Brain pericyte (primary cell): ENCODE measurements at regions not wholly inside any gene's neighbourhood (a gene's known extent, or its start where the extent isn't known, plus 50 kb on each side); places are given as distances from the start of the nearest gene placed in this dataset.

Source experiments
- DNase-seq: peaks from one replicate; pipeline ENCODE4 v3.0.0-alpha.2; 2012; ENCODE audit warnings: low read depth, low spot score

DNA sequence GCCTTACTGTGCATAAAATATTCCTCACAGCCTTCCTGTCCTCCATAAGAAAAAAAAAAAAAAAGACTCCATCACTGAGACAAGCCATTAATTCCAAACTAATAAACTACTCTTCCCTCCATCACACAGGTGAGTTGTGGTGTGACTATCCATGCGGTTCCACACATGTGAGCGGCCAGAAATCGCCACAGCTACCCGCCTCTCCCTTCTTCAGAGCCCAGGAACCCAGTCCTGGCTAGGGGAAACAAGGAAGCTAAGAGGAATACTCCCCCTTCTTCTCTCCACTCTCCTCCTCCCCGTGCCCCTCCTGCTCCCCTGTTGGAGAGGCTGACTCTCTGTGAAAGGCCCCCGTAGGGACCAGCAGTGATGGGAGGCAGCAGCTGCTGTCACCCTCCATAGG is 128.6 kb upstream of the ARID1B start:
- no peak for DNase-seq

- DNase-seq, result no peak
Measured at GRCh38 chr6:156647991-156648390, 129.2 kb upstream of the ARID1B start.

GRCh38 chr6:156647140-156647784 is 129.9 kb upstream of the ARID1B start:
- no peak for DNase-seq

DNA sequence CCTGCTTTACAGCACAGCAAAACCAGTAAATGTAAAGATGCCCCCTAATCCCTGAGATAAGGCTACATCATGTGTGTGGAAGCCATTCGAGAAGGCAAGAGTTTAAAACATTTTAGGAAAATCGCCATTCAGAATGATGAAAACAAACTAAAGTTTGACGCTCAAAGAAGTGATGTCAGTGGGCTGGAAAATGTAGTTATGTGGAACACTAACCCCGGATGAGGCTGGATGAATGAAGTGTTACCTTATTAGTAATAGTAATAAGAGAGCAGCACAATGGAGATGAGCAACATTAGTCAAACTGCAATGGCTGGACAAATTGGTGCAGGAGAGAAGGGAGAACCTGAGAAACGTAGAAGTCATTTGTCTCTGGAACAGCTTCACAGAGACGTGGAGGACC is 130.7 kb upstream of the ARID1B start:
- no peak for DNase-seq

- no peak for DNase-seq
Measured at GRCh38 chr6:156645097-156645496, 132.1 kb upstream of the ARID1B start.

DNA sequence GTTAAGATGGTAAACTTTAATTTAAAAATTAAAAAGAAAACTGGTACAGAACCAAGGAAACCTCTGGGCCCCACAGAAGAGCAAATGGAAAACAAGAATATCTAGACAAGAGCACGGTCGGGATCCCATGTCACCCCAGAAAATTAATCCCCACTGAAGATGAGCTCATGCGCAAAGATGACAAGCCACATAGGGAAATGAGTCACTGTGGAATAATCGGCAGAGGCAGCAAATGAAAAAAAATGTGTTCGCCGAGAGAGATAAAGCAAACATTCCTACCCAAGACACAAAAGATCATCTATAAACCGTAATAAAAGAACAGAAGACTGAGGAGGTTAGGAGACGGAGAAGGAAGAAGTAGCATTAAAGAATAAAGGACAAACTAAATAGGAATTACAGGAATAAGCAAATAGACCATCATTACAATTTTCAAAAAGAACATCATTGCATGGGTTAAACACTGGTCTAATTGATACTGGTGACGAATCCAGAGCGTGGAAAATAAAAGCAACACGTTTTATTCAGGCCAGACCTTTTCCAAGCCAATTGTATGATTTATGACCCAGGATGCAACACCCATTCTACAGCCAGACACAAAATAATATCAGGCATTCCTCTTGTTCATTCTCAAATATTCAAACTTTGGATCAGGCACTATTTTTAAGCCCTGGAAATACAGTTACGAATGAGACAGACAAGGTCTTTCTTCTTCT is 138.0 kb upstream of the ARID1B start:
- DNase-seq, result no peak

DNA sequence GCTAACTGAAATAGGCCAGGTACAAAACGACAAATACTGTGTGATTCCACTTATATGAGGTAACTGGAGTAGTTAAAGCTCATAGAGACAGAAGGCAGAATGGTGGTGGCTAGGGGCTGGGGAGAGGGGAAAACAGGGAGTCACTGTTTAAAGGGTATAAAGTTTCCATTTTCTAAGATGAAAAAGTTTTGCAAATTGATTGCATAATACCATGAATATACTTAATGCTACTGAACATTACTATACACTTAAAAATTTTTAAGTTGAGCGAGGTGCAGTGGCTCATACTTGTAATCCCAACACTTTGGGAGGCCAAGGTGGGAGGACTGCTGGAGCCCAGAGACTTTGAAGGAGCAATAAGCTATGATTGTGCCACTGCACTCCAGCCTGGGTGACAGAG is 138.6 kb upstream of the ARID1B start:
- no peak for DNase-seq

DNA sequence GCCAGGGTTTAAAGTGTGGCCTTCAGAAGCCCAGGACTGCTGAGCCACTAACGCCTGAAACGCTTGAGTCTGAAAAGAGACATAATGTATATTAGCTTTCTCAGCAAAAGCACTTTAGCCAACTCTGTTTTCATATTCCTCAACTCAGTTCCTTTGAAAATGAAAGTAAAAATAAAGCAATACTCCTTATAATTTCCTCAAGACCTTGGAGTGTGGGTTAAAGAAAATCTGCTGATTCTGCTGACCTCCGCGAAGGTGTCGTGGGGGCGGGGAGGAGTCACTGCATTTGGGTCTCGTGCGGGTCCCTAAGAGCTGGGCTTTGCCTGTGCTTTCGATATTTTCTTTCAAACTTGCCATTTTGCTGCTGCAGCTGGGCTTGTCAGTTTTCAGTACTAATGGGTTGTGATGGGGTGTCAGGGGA is 142.2 kb upstream of the ARID1B start:
- DNase-seq, result no peak

DNA sequence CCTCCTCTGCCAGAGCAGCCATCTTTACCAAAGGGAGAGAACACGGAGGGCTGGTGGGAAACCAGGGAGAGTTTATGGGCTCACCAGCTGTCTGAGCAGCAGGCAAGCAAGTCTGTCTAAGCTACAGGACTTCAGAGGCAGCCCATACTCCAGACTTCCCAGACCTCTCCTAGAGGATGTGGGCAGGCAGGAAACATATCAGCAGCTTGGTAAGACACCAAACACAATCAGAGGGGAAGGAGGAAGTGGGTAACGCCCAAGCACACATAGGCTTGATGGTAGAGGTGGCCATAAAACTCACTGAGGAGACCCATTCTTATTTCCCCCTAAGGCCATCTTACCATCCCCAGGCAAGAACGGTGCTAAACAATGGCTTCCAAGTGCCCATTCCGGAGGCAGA is 143.1 kb upstream of the ARID1B start:
- DNase-seq, result no peak

DNA sequence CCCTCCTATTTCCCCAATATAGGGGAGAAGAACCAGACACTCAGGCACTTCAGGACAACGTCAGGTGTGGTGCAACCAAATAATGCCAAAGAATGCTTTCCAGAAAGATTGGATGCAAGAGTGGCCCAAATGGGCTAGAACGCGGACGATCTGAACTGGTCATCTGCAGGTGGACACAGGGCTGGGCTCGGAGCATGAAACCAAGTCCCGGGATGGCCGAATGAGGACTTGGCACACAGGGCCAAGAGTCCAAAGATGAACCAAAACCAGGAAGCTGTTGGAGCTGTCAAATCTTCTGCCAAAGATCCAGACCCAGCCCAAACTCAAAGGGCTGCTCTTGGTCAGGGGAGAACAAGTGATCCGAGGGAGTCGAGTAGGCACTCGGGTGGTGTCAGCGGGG is 143.9 kb upstream of the ARID1B start:
- DNase-seq, result no peak

DNA sequence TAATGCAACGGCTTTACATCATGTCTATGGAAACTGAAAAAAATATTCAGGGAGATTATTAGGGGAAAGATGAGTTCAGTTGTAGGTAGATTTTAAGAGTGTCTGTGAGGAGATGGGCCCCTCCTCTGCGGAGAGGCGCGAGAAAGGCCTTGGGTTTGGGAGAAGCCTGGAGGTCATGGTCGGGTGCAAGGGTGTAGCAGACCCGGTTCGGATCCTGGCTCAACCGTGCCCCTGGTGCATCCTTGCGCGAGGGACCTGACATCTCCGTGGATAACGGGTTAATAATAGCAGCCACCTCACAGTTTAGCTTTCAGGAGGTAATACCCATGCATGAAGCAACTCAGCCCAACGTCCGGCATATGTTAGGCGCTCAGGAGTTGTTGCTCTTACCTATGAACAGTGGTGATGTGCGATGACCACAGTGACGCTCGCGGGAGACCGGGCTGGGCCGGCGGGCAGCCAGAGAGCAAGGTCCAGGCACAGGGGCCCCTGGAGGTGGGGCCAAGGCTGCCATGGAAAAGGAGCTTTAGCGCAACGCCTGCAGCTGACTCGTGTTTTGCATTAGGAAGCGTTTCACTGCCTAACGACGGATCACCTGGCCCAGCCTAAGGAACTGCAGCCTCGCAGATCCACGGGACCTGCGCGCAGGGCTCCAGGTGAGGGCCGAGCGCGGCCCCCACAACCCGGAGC is 146.4 kb upstream of the ARID1B start:
- no peak for DNase-seq

DNA sequence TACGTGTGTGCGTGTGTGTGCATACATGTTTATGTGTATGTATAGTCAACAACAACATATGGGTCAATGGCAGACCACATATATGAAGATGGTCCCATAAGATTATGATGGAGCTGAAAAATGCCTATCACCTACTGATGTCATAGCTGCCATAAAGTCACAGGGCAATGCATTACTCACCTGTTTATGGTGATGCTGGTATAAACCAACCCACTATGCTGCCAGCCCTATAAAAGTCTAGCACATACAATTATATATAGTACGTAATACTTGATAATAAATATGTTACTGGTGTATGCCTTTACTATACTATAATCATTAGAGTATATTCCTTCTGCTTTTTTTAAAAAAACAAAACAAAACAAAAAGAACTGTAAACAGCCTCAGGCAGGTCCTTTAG is 148.4 kb upstream of the ARID1B start:
- no peak for DNase-seq

GRCh38 chr6:156627524-156627923 is 149.7 kb upstream of the ARID1B start:
- DNase-seq, result no peak

DNA sequence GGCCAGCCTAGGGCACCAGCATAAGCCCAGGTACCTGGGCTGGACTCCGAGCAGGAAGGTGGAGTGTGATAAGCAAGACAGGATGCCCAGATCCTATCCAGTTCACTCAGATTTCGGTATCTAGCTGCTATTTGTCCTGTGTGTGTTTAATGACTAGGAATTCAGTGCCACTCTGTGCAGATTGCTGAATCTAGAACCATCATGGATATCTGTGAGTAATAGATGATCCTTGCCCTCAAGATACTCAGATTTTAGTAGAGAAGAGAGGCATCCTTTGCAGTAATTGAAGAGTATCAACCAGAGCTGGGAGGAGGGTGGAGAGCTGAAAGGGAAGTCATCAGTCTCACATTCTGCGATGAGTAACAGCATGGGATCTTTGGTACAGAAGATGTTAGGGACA is 155.0 kb upstream of the ARID1B start:
- DNase-seq, result no peak

GRCh38 chr6:156620331-156620730 is 156.8 kb upstream of the ARID1B start:
- DNase-seq, result no peak

DNA sequence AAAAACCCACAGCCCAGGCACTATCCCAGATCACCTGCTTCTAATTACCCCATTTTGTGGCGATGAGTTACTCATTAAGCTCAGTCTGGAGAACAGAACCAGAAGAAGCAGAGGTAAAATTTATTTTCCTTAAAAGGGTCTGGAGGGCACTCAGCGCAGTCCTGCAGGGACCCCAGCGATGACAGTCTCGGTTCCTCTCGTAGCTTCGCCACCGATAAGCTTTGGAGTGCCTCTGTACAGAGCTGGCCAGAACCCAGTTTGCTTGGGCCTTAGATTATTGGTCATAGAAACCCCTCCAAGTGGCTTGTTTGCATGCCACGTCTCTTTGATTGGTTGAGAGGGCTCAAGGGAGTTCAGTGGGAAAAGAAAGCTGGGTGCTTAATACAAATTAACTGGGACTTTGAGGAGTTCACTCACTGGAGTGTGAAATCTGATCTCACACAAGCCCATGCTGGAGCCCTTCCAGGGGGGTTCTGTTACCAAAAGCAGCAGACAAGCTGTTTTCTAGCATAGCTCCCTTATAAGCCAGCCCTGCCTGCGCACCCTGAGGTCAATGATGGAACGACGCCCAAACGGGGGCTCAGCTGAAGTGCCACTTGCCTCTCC is 158.5 kb upstream of the ARID1B start:
- no peak for DNase-seq

DNA sequence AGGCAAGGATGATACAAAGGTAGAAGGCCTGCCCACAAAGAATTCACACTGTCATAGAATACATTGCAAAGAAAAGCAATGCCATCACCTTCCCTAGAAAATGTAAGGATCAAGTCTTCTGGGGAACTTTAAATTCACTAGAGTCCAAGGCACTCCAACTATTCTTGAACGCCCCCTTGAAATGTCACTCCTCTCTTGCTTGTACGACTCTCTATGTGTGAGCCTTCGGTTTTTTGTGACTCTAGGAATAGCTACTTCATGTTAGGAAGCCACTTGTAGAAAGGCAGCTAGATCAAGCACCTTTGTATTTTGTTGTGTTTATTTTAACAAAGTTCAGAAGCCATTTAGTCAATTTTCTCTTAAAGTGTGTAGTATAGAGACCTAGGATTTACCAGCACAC is 159.2 kb upstream of the ARID1B start:
- DNase-seq, result no peak

GRCh38 chr6:156617376-156617775 is 159.8 kb upstream of the ARID1B start:
- no peak for DNase-seq

GRCh38 chr6:156616495-156616894 is 160.7 kb upstream of the ARID1B start:
- no peak for DNase-seq

- DNase-seq, result no peak
Measured at GRCh38 chr6:156613996-156614395, 163.2 kb upstream of the ARID1B start.

- no peak for DNase-seq
Measured at GRCh38 chr6:156612361-156612760, 164.8 kb upstream of the ARID1B start.

GRCh38 chr6:156602066-156602385 is 175.2 kb upstream of the ARID1B start:
- DNase-seq, result no peak
